Body of pancreas (tissue), 4 donors: ENCODE measurements at regions not wholly inside any gene's neighbourhood (a gene's known extent, or its start where the extent isn't known, plus 50 kb on each side); places are given as distances from the start of the nearest gene placed in this dataset.

Experiments
- POLR2A ChIP-seq, 3 donors: fragments of 450-650 bp; IDR thresholded peaks; one replicate each; pipeline ENCODE4 v1.6.1; 2016; ENCODE audit warnings: antibody characterized with exemption in 3 of 3, mild to moderate bottlenecking in 2 of 3
- TF ChIP-seq, protein P1 (sequence below), 7 experiments: fragments of 450-650 bp in 4 of 7; fragments of 200-600 bp in 3 of 7; sonication (generic) in 3 of 7; IDR thresholded peaks; one replicate each; pipeline ENCODE4 v1.5.1; 2016 to 2019; ENCODE audit warnings: antibody characterized with exemption in 7 of 7

DNA sequence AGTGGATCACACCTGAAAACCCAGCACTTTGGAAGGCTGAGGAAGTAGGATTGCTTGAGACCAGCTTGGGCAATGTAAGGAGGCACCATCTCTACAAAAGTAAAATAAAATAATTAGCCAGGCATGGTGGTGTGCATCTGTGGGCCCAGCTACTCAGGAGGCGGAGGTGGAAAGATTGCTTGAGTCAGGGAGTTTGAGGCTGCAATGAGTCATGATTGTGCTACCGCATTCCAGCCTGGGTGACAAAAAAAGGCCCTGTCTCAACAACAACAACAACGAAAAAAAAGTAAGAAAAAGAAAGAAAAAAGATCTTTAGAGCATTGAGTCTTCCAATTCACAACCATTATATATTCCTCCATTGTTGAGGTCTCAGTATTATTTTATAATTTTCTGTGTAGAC lies 192.4 kb upstream of the DPH6 start:
- TF ChIP-seq, protein P1, sequence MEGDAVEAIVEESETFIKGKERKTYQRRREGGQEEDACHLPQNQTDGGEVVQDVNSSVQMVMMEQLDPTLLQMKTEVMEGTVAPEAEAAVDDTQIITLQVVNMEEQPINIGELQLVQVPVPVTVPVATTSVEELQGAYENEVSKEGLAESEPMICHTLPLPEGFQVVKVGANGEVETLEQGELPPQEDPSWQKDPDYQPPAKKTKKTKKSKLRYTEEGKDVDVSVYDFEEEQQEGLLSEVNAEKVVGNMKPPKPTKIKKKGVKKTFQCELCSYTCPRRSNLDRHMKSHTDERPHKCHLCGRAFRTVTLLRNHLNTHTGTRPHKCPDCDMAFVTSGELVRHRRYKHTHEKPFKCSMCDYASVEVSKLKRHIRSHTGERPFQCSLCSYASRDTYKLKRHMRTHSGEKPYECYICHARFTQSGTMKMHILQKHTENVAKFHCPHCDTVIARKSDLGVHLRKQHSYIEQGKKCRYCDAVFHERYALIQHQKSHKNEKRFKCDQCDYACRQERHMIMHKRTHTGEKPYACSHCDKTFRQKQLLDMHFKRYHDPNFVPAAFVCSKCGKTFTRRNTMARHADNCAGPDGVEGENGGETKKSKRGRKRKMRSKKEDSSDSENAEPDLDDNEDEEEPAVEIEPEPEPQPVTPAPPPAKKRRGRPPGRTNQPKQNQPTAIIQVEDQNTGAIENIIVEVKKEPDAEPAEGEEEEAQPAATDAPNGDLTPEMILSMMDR (IDR thresholded peaks at IDR 0.05) = no peak
- TF ChIP-seq POLR2A (IDR thresholded peaks at IDR 0.05) = no peak
